ENCODE measurements at regions not wholly inside any gene's neighbourhood (a gene's known extent, or its start where the extent isn't known, plus 50 kb on each side); places are given as distances from the start of the nearest gene placed in this dataset.

GRCh38 chr18:8499810-8500675 is 109.2 kb upstream of the RAB12 start:
- peak overlapping the region; percentile 27 for H3K27ac ChIP-seq
- TF ChIP-seq CTCF (conservative IDR thresholded peaks at IDR 0.05) = no peak

- no peak for TF ChIP-seq CTCF (conservative IDR thresholded peaks at IDR 0.05)
- H3K27ac ChIP-seq = peak overlapping the region; percentile 27
These were observed 108.2 kb upstream of the RAB12 start for GRCh38 chr18:8501044-8501443.

- TF ChIP-seq CTCF (conservative IDR thresholded peaks at IDR 0.05) = no peak
- H3K27ac ChIP-seq = no peak overlapping the region
These were observed 106.0 kb upstream of the RAB12 start for GRCh38 chr18:8503248-8503647.

- no peak for TF ChIP-seq CTCF (conservative IDR thresholded peaks at IDR 0.05)
- H3K27ac ChIP-seq = no peak overlapping the region
These were observed 104.8 kb upstream of the RAB12 start for GRCh38 chr18:8504424-8504823.

GRCh38 chr18:8504880-8505435 is 104.3 kb upstream of the RAB12 start:
- H3K27ac ChIP-seq = no peak overlapping the region
- no peak for TF ChIP-seq CTCF (conservative IDR thresholded peaks at IDR 0.05)

GRCh38 chr18:8506251-8507049 is 102.8 kb upstream of the RAB12 start:
- H3K27ac ChIP-seq = no peak overlapping the region
- TF ChIP-seq CTCF (conservative IDR thresholded peaks at IDR 0.05) = no peak

GRCh38 chr18:8507361-8507760 is 101.9 kb upstream of the RAB12 start:
- no peak overlapping the region for H3K27ac ChIP-seq
- TF ChIP-seq CTCF (conservative IDR thresholded peaks at IDR 0.05) = no peak
